ENCODE measurements at regions not wholly inside any gene's neighbourhood (a gene's known extent, or its start where the extent isn't known, plus 50 kb on each side); places are given as distances from the start of the nearest gene placed in this dataset.

- Histone ChIP-seq H2BK15ac (ENCODE audit: low read length) (no peak overlapping the region), H2BK12ac (ENCODE audit: low read length) (no peak overlapping the region), H3K23ac (ENCODE audit: low read depth, low read length, poor library complexity) (no peak overlapping the region), H4K91ac (ENCODE audit: low read depth, low read length, poor library complexity) (no peak overlapping the region), H3K4me2 (ENCODE audit: insufficient read depth, low read length, poor library complexity, severe bottlenecking) (no peak overlapping the region), H3K4me3 (ENCODE audit: low read length in 2 of 2) (no peak overlapping the region), H3K9me3 (replicated peaks in 1 of 2; ENCODE audit: control insufficient read depth in 2 of 2, insufficient read depth in 1 of 2, low read depth in 1 of 2, low read length in 2 of 2) (peaks cover 0 to 2% of the 10 kb centered on the region in 2 donors), H3K14ac (ENCODE audit: low read length) (no peak overlapping the region), H3K18ac (ENCODE audit: low read length) (peak overlapping the region; percentile 32), H3K9ac (ENCODE audit: low read depth, low read length, poor library complexity) (no peak overlapping the region), H4K8ac (ENCODE audit: low read depth, low read length) (no peak overlapping the region), H2BK5ac (ENCODE audit: low read length) (no peak overlapping the region), H3K27ac (replicated peaks; ENCODE audit: low read length) (no peak overlapping the region), H2AFZ (ENCODE audit: low read length) (no peak overlapping the region), H3K4me1 (ENCODE audit: control insufficient read depth in 2 of 2, insufficient read depth in 1 of 2, low read depth in 1 of 2, low read length in 2 of 2) (peaks cover 0 to 20% of the 10 kb centered on the region in 2 donors), H2AK5ac (ENCODE audit: low read depth, low read length) (no peak overlapping the region), H3K4ac (ENCODE audit: low read length) (no peak overlapping the region), H2BK120ac (ENCODE audit: low read depth, low read length) (no peak overlapping the region), H3K27me3 (ENCODE audit: control insufficient read depth in 3 of 3, insufficient read depth in 3 of 3, low read depth in 1 of 3, low read length in 3 of 3) (no peaks in the 10 kb centered on the region), H3K36me3 (replicated peaks in 1 of 2; ENCODE audit: control insufficient read depth in 2 of 2, insufficient read depth in 2 of 2, low read length in 2 of 2) (no peaks in the 10 kb centered on the region), H3K79me1 (ENCODE audit: low read depth, low read length) (no peaks in the 10 kb centered on the region)
- WGBS, 2 donors (ENCODE audit: extremely low coverage in 2 of 2, insufficient read length in 2 of 2, insufficient replicate concordance in 1 of 2) = no CpG with 5 or more reads among the region's 10 CpGs
- DNase-seq (ENCODE audit: low spot score) = no peak
These were observed 427.4 kb upstream of the JARID2 start for GRCh38 chr6:14818422-14818884.

DNA sequence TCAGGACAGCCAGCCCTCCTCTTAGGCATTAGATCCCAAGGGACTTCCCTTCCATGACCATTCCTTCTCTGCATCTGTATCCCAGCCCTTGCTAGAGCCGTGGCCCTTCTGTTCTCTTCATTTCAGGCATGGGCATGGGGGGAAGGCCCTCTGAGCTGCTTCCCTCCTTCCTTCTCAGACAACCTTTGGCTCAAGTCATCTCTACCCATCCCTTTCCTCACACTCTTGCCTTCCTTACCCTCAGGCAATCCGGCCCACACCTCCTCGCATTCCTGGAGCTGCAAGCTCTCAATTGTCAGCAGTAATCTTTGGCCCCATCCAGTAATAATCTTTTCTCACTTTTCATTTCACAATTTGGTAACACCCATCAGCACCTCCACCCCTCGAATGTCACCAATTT is 426.9 kb upstream of the JARID2 start:
- H3K18ac ChIP-seq (ENCODE audit: low read length) = peak overlapping the region; percentile 34
- H3K79me1 ChIP-seq (ENCODE audit: low read depth, low read length) = no peaks in the 10 kb centered on the region
- H2BK15ac ChIP-seq (ENCODE audit: low read length) = no peak overlapping the region
- no peak overlapping the region for H4K91ac ChIP-seq (ENCODE audit: low read depth, low read length, poor library complexity)
- no peak overlapping the region for H3K23ac ChIP-seq (ENCODE audit: low read depth, low read length, poor library complexity)
- H3K27me3 ChIP-seq (ENCODE audit: control insufficient read depth in 3 of 3, insufficient read depth in 3 of 3, low read depth in 1 of 3, low read length in 3 of 3) = no peaks in the 10 kb centered on the region
- no peak overlapping the region for H3K4me2 ChIP-seq (ENCODE audit: insufficient read depth, low read length, poor library complexity, severe bottlenecking)
- no CpG with 5 or more reads among the region's 4 CpGs for WGBS, 2 donors (ENCODE audit: extremely low coverage in 2 of 2, insufficient read length in 2 of 2, insufficient replicate concordance in 1 of 2)
- no peak for DNase-seq (ENCODE audit: low spot score)
- no peak overlapping the region for H4K8ac ChIP-seq (ENCODE audit: low read depth, low read length)
- no peak overlapping the region for H3K27ac ChIP-seq (replicated peaks; ENCODE audit: low read length)
- no peak overlapping the region for H2AFZ ChIP-seq (ENCODE audit: low read length)
- H3K14ac ChIP-seq (ENCODE audit: low read length) = no peak overlapping the region
- H3K4ac ChIP-seq (ENCODE audit: low read length) = no peak overlapping the region
- no peak overlapping the region for H2BK12ac ChIP-seq (ENCODE audit: low read length)
- H3K9ac ChIP-seq (ENCODE audit: low read depth, low read length, poor library complexity) = no peak overlapping the region
- H3K4me1 ChIP-seq (ENCODE audit: control insufficient read depth in 2 of 2, insufficient read depth in 1 of 2, low read depth in 1 of 2, low read length in 2 of 2) = peaks cover 5 to 25% of the 10 kb centered on the region in 2 donors
- H3K4me3 ChIP-seq (ENCODE audit: low read length in 2 of 2) = no peak overlapping the region
- H3K9me3 ChIP-seq (replicated peaks in 1 of 2; ENCODE audit: control insufficient read depth in 2 of 2, insufficient read depth in 1 of 2, low read depth in 1 of 2, low read length in 2 of 2) = peaks cover 0 to 2% of the 10 kb centered on the region in 2 donors
- no peaks in the 10 kb centered on the region for H3K36me3 ChIP-seq (replicated peaks in 1 of 2; ENCODE audit: control insufficient read depth in 2 of 2, insufficient read depth in 2 of 2, low read length in 2 of 2)
- no peak overlapping the region for H2AK5ac ChIP-seq (ENCODE audit: low read depth, low read length)
- H2BK5ac ChIP-seq (ENCODE audit: low read length) = no peak overlapping the region
- no peak overlapping the region for H2BK120ac ChIP-seq (ENCODE audit: low read depth, low read length)

- no peak overlapping the region for H2BK12ac ChIP-seq (ENCODE audit: low read length)
- peaks cover 0 to 2% of the 10 kb centered on the region in 2 donors for H3K9me3 ChIP-seq (replicated peaks in 1 of 2; ENCODE audit: control insufficient read depth in 2 of 2, insufficient read depth in 1 of 2, low read depth in 1 of 2, low read length in 2 of 2)
- WGBS, 2 donors (ENCODE audit: extremely low coverage in 2 of 2, insufficient read length in 2 of 2, insufficient replicate concordance in 1 of 2) = no CpG with 5 or more reads among the region's 12 CpGs
- H3K27ac ChIP-seq (replicated peaks; ENCODE audit: low read length) = no peak overlapping the region
- no peaks in the 10 kb centered on the region for H3K79me1 ChIP-seq (ENCODE audit: low read depth, low read length)
- no peak overlapping the region for H2AK5ac ChIP-seq (ENCODE audit: low read depth, low read length)
- H3K4me3 ChIP-seq (ENCODE audit: low read length in 2 of 2) = no peak overlapping the region
- H3K4me2 ChIP-seq (ENCODE audit: insufficient read depth, low read length, poor library complexity, severe bottlenecking) = no peak overlapping the region
- no peaks in the 10 kb centered on the region for H3K27me3 ChIP-seq (ENCODE audit: control insufficient read depth in 3 of 3, insufficient read depth in 3 of 3, low read depth in 1 of 3, low read length in 3 of 3)
- H2BK15ac ChIP-seq (ENCODE audit: low read length) = no peak overlapping the region
- no peak overlapping the region for H3K9ac ChIP-seq (ENCODE audit: low read depth, low read length, poor library complexity)
- H4K91ac ChIP-seq (ENCODE audit: low read depth, low read length, poor library complexity) = no peak overlapping the region
- no peaks in the 10 kb centered on the region for H3K36me3 ChIP-seq (replicated peaks in 1 of 2; ENCODE audit: control insufficient read depth in 2 of 2, insufficient read depth in 2 of 2, low read length in 2 of 2)
- H3K4ac ChIP-seq (ENCODE audit: low read length) = no peak overlapping the region
- DNase-seq (ENCODE audit: low spot score) = no peak
- no peak overlapping the region for H3K14ac ChIP-seq (ENCODE audit: low read length)
- H3K4me1 ChIP-seq (ENCODE audit: control insufficient read depth in 2 of 2, insufficient read depth in 1 of 2, low read depth in 1 of 2, low read length in 2 of 2) = peaks cover 14 to 29% of the 10 kb centered on the region in 2 donors
- no peak overlapping the region for H2BK5ac ChIP-seq (ENCODE audit: low read length)
- no peak overlapping the region for H3K23ac ChIP-seq (ENCODE audit: low read depth, low read length, poor library complexity)
- H3K18ac ChIP-seq (ENCODE audit: low read length) = no peak overlapping the region
- H4K8ac ChIP-seq (ENCODE audit: low read depth, low read length) = no peak overlapping the region
- H2AFZ ChIP-seq (ENCODE audit: low read length) = no peak overlapping the region
- no peak overlapping the region for H2BK120ac ChIP-seq (ENCODE audit: low read depth, low read length)
These were observed 425.9 kb upstream of the JARID2 start for GRCh38 chr6:14819840-14820420.

DNA sequence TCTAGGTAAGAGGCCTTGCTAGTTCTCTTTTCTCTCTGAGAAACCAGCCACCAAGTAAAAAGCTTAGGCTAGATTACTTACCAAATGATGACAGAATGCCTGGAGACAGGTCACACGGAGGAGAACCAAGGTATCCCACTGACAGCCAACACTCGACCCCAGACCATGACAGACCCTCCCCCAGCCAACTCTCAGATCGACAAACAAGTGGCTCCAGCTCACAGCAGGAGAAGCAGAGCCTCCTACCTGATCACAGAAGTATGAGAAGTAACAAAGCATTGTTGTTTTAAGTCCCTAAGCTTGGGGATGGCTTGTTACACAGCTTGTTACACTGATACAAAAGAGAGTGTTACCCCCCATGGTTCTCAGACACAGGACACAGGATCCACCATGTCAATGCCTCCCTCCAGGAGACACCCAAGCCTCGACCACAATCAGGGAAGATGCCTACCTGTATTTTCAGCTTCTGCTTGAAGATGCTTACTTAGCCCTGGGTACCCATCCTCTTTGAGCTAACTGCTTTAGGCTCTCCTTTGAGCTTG is 423.8 kb upstream of the JARID2 start:
- H3K27ac ChIP-seq (replicated peaks; ENCODE audit: low read length) = no peak overlapping the region
- H3K27me3 ChIP-seq (ENCODE audit: control insufficient read depth in 3 of 3, insufficient read depth in 3 of 3, low read depth in 1 of 3, low read length in 3 of 3) = no peaks in the 10 kb centered on the region

More for the DNA sequence above, 423.8 kb upstream of the JARID2 start:
- DNase-seq (ENCODE audit: low spot score) = no peak
- Histone ChIP-seq H3K79me1 (ENCODE audit: low read depth, low read length) (no peaks in the 10 kb centered on the region), H3K4me1 (ENCODE audit: control insufficient read depth in 2 of 2, insufficient read depth in 1 of 2, low read depth in 1 of 2, low read length in 2 of 2) (peaks cover 15 to 17% of the 10 kb centered on the region in 2 donors), H3K4me2 (ENCODE audit: insufficient read depth, low read length, poor library complexity, severe bottlenecking) (no peak overlapping the region), H3K18ac (ENCODE audit: low read length) (no peak overlapping the region), H4K8ac (ENCODE audit: low read depth, low read length) (no peak overlapping the region), H4K91ac (ENCODE audit: low read depth, low read length, poor library complexity) (no peak overlapping the region), H2BK15ac (ENCODE audit: low read length) (no peak overlapping the region), H3K14ac (ENCODE audit: low read length) (no peak overlapping the region), H2BK120ac (ENCODE audit: low read depth, low read length) (no peak overlapping the region), H3K9ac (ENCODE audit: low read depth, low read length, poor library complexity) (no peak overlapping the region), H2BK5ac (ENCODE audit: low read length) (no peak overlapping the region), H3K4me3 (ENCODE audit: low read length in 2 of 2) (no peak overlapping the region), H3K36me3 (replicated peaks in 1 of 2; ENCODE audit: control insufficient read depth in 2 of 2, insufficient read depth in 2 of 2, low read length in 2 of 2) (no peaks in the 10 kb centered on the region), H2AK5ac (ENCODE audit: low read depth, low read length) (no peak overlapping the region), H2AFZ (ENCODE audit: low read length) (no peak overlapping the region), H2BK12ac (ENCODE audit: low read length) (no peak overlapping the region), H3K4ac (ENCODE audit: low read length) (no peak overlapping the region), H3K23ac (ENCODE audit: low read depth, low read length, poor library complexity) (no peak overlapping the region), H3K9me3 (replicated peaks in 1 of 2; ENCODE audit: control insufficient read depth in 2 of 2, insufficient read depth in 1 of 2, low read depth in 1 of 2, low read length in 2 of 2) (peaks cover 0 to 2% of the 10 kb centered on the region in 2 donors)
- no CpG with 5 or more reads among the region's 4 CpGs for WGBS, 2 donors (ENCODE audit: extremely low coverage in 2 of 2, insufficient read length in 2 of 2, insufficient replicate concordance in 1 of 2)
